Inferior parietal cortex (tissue), 1 donor: ENCODE measurements at regions not wholly inside any gene's neighbourhood (a gene's known extent, or its start where the extent isn't known, plus 50 kb on each side); places are given as distances from the start of the nearest gene placed in this dataset.

Experiments used
- DNase-seq: peaks from one replicate; pipeline ENCODE4 v3.0.0-alpha.2; 2016; ENCODE audit errors: extremely low spot score

DNA sequence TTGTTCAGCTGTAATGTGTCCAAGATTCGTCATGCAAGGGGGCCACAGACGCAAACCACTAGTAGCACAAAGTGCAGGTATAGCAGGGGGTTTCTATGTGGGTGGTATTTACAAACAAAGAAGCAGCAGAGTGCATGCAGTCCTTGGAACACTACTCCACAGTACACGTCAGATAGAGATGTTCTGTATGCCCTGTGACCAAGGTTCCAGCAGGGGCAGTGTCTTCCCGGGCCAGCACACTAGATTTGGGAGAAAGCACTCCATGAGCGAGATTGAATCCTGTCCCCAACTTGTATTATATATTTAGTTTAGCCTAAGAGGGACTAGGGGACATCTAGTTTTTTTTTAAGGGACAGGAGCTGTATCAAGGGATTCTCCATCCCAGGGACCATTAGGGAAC lies 54.4 kb upstream of the ESX1 start:
- DNase-seq, result no peak

- DNase-seq, result no peak
Measured at GRCh38 chrX:104307341-104307740, 52.6 kb upstream of the ESX1 start.

GRCh38 chrX:104306180-104306579 lies 51.4 kb upstream of the ESX1 start:
- DNase-seq, result no peak
